Suprapubic skin (tissue), 4 donors: ENCODE measurements at regions not wholly inside any gene's neighbourhood (a gene's known extent, or its start where the extent isn't known, plus 50 kb on each side); places are given as distances from the start of the nearest gene placed in this dataset.

ENCODE experiments used
- EP300 ChIP-seq: sonication (generic); formaldehyde crosslinking; IDR thresholded peaks from one replicate; pipeline ENCODE4 v1.6.1; 2017; ENCODE audit warnings: antibody characterized with exemption
- POLR2AphosphoS5 ChIP-seq, 3 donors: sonication (generic); formaldehyde crosslinking; IDR thresholded peaks; one replicate each; pipeline ENCODE4 v1.6.1; 2017; ENCODE audit warnings: antibody characterized with exemption in 3 of 3
- TF ChIP-seq, protein P1 (sequence below), 2 donors: fragments of 200-600 bp in 1 of 2; fragments of 450-650 bp in 1 of 2; sonication (generic) in 1 of 2; IDR thresholded peaks; one replicate each; pipeline ENCODE4 v1.5.1; 2016 to 2019; ENCODE audit warnings: antibody characterized with exemption in 2 of 2, mild to moderate bottlenecking in 1 of 2, moderate library complexity in 1 of 2

DNA sequence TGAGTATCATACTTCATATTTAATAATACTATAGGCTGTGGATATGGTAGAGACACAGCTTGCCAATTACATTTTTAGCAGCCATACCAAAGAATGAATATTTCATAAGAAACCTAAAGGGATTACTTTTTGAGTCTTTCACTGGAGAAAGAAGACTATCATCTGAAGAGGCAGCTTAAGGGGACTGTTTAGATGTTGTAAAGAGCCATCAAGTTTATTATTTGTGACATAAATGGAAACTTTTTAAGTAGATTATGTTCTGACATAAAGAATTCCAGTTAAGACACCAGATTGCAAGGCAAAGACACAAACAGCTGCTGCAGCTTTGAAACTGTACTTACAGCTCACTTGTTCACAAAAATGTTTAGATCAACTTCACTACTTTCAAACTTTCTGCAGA, 429.4 kb downstream of the TFAP2A start:
- TF ChIP-seq, protein P1, sequence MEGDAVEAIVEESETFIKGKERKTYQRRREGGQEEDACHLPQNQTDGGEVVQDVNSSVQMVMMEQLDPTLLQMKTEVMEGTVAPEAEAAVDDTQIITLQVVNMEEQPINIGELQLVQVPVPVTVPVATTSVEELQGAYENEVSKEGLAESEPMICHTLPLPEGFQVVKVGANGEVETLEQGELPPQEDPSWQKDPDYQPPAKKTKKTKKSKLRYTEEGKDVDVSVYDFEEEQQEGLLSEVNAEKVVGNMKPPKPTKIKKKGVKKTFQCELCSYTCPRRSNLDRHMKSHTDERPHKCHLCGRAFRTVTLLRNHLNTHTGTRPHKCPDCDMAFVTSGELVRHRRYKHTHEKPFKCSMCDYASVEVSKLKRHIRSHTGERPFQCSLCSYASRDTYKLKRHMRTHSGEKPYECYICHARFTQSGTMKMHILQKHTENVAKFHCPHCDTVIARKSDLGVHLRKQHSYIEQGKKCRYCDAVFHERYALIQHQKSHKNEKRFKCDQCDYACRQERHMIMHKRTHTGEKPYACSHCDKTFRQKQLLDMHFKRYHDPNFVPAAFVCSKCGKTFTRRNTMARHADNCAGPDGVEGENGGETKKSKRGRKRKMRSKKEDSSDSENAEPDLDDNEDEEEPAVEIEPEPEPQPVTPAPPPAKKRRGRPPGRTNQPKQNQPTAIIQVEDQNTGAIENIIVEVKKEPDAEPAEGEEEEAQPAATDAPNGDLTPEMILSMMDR (IDR thresholded peaks at IDR 0.05), result no peak
- TF ChIP-seq POLR2AphosphoS5 (IDR thresholded peaks at IDR 0.05), result no peak
- TF ChIP-seq EP300, result no peak
